ENCODE measurements at regions not wholly inside any gene's neighbourhood (a gene's known extent, or its start where the extent isn't known, plus 50 kb on each side); places are given as distances from the start of the nearest gene placed in this dataset.

GRCh38 chr9:116087751-116088194, 65.8 kb upstream of the PAPPA start:
- peaks cover 28% of the 10 kb centered on the region for H3K4me1 ChIP-seq
- FAIRE-seq (peak; percentile 85), ATAC-seq (peak; percentile 87 to 89), DNase-seq (ENCODE audit: low read depth in 1 of 2, low spot score in 1 of 2) (peak; percentile 47 to 87)
- POLR2A ChIA-PET = interaction anchor here (1.0 to 1.9 kb wide), 5 partner anchors 65 to 415 kb away, joined by 3 to 34 read pairs (median 5); partner anchors contain the start of gene PAPPA
- CTCF ChIA-PET = interaction anchor here (1.9 kb wide), 1 partner anchor 12 kb away, joined by 4 read pairs; no protein-coding TSS in a partner anchor
- H3K4me2 ChIP-seq = peak overlapping the region; percentile 63
- WGBS (ENCODE audit: missing lambda C conversion rate) = 0% methylated on average over 3 of the region's 3 CpGs
- no peak overlapping the region for H3K4me3 ChIP-seq
- H3K27ac ChIP-seq = peak overlapping the region; percentile 77 to 84
- H3K9me3 ChIP-seq = peaks cover 8% of the 10 kb centered on the region; the same call in 1 of the 3 replicates
- TF ChIP-seq EHMT2 (IDR thresholded peaks at IDR 0.05; ENCODE audit: low read depth) (no peak), ELK1 (IDR thresholded peaks at IDR 0.05; ENCODE audit: low read depth, low read length) (no peak), CEBPB (IDR thresholded peaks at IDR 0.05) (peak; percentile 16 to 73; a peak in 2 of 4 replicates), NPAS2 (CRISPR knock-in tag; IDR thresholded peaks at IDR 0.05; ENCODE audit: borderline replicate concordance) (no peak), MYC (IDR thresholded peaks at IDR 0.05; ENCODE audit: borderline replicate concordance, low read length) (no peak), JUN (IDR thresholded peaks at IDR 0.05) (peak; percentile 67 to 68; a peak in 3 of 5 replicates), EP300 (IDR thresholded peaks at IDR 0.05) (peak; percentile 68 to 78; a peak in 4 of 5 replicates), FOSB (CRISPR knock-in tag; IDR thresholded peaks at IDR 0.05) (no peak), REST (IDR thresholded peaks at IDR 0.05) (no peak), NFE2L2 (conservative IDR thresholded peaks at IDR 0.05; ENCODE audit: low read length) (no peak; the same call in 1 of the 2 replicates), KDM1A (IDR thresholded peaks at IDR 0.05; ENCODE audit: low read depth) (no peak), FOXS1 (CRISPR knock-in tag; IDR thresholded peaks at IDR 0.05) (no peak), ZNF302 (CRISPR knock-in tag; IDR thresholded peaks at IDR 0.05) (no peak), HDAC2 (IDR thresholded peaks at IDR 0.05) (no peak), RAD21 (conservative IDR thresholded peaks at IDR 0.05 in 1 of 2, IDR thresholded peaks at IDR 0.05 in 1 of 2) (peak in 1 of 2 experiments; percentile 32; a peak in 1 of 5 replicates), SMC3 (IDR thresholded peaks at IDR 0.05) (peak; percentile 27; the same call in 2 of the 3 replicates), GATA3 (IDR thresholded peaks at IDR 0.05; ENCODE audit: borderline replicate concordance) (peak; percentile 70), E2F6 (IDR thresholded peaks at IDR 0.05; ENCODE audit: borderline replicate concordance, low read depth) (no peak), PHF8 (IDR thresholded peaks at IDR 0.05; ENCODE audit: borderline replicate concordance, low read depth) (no peak), NR3C1 (IDR thresholded peaks at IDR 0.05) (no peak), ZFP36 (IDR thresholded peaks at IDR 0.05; ENCODE audit: borderline replicate concordance, partially characterized antibody) (no peak), TP53 (CRISPR knock-in tag; IDR thresholded peaks at IDR 0.05) (no peak), POLR2AphosphoS2 (conservative IDR thresholded peaks at IDR 0.05; ENCODE audit: low read length) (no peak), MAFK (IDR thresholded peaks at IDR 0.05; ENCODE audit: partially characterized antibody) (peak; percentile 65), USF2 (IDR thresholded peaks at IDR 0.05) (no peak), HEYL (CRISPR knock-in tag; IDR thresholded peaks at IDR 0.05) (no peak), HOXB5 (CRISPR knock-in tag; IDR thresholded peaks at IDR 0.05) (no peak), HMGXB4 (CRISPR knock-in tag; IDR thresholded peaks at IDR 0.05; ENCODE audit: borderline replicate concordance) (no peak), SREBF2 (IDR thresholded peaks at IDR 0.05) (no peak), RARB (CRISPR knock-in tag; IDR thresholded peaks at IDR 0.05) (no peak), RFX5 (IDR thresholded peaks at IDR 0.05) (no peak), CHD2 (IDR thresholded peaks at IDR 0.05; ENCODE audit: low read length, partially characterized antibody) (no peak)
- TF ChIP-seq, protein P1, sequence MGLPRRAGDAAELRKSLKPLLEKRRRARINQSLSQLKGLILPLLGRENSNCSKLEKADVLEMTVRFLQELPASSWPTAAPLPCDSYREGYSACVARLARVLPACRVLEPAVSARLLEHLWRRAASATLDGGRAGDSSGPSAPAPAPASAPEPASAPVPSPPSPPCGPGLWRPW (IDR thresholded peaks at IDR 0.05) = no peak
